SK-N-SH (cell line): ENCODE measurements at regions not wholly inside any gene's neighbourhood (a gene's known extent, or its start where the extent isn't known, plus 50 kb on each side); places are given as distances from the start of the nearest gene placed in this dataset.

Experiments used
- CHD2 ChIP-seq: fragments of 150-350 bp; IDR thresholded peaks from 2 replicates; pipeline ENCODE4 v1.6.1; 2018; ENCODE audit warnings: low read length; ENCODE audit not compliant: partially characterized antibody
- CTCF ChIP-seq: fragments of 200-600 bp; sonication (generic); IDR thresholded peaks from 2 replicates; pipeline ENCODE4 v1.6.1; 2017; ENCODE audit warnings: antibody characterized with exemption, mild to moderate bottlenecking, moderate library complexity
- MAX ChIP-seq: IDR thresholded peaks from 2 replicates; pipeline ENCODE4 v1.4.0; 2012; ENCODE audit warnings: low read depth
- NFIC ChIP-seq: IDR thresholded peaks from 2 replicates; pipeline ENCODE4 v1.4.0; 2012; ENCODE audit warnings: borderline replicate concordance
- SIN3A ChIP-seq: IDR thresholded peaks from 2 replicates; pipeline ENCODE4 v1.6.1; 2012; ENCODE audit warnings: low read depth, mild to moderate bottlenecking, low read length, moderate library complexity, borderline replicate concordance
- TAF1 ChIP-seq: IDR thresholded peaks from 2 replicates; pipeline ENCODE4 v1.6.1; 2012; ENCODE audit warnings: low read depth, mild to moderate bottlenecking, low read length, moderate library complexity, borderline replicate concordance
- YY1 ChIP-seq: IDR thresholded peaks from 2 replicates; pipeline ENCODE4 v1.4.0; 2012; ENCODE audit warnings: low read depth, mild to moderate bottlenecking

GRCh38 chr5:17327048-17327625 is 109.7 kb downstream of the BASP1 start:
- TF ChIP-seq TAF1 (no peak), CTCF (no peak), CHD2 (no peak), NFIC (no peak), MAX (no peak), YY1 (no peak), SIN3A (no peak)
